Neuronal stem cell (in vitro differentiated cells): ENCODE measurements at regions not wholly inside any gene's neighbourhood (a gene's known extent, or its start where the extent isn't known, plus 50 kb on each side); places are given as distances from the start of the nearest gene placed in this dataset.

ENCODE experiments used
- DNase-seq: peaks from one replicate; pipeline ENCODE4 v3.0.0-alpha.2; 2013; ENCODE audit warnings: low spot score
- H2AFZ ChIP-seq: one replicate; pipeline ENCODE4 v1.6.1; 2013; ENCODE audit warnings: mild to moderate bottlenecking, low read length, inconsistent platforms
- H2AK5ac ChIP-seq: 2 replicates; pipeline ENCODE4 v1.6.1; 2013; ENCODE audit warnings: low read depth, mild to moderate bottlenecking, inconsistent platforms, low read length, moderate library complexity, mixed read lengths
- H2BK120ac ChIP-seq: 2 replicates; pipeline ENCODE4 v1.6.1; 2013; ENCODE audit warnings: low read depth, mild to moderate bottlenecking, inconsistent platforms, low read length, moderate library complexity, mixed read lengths
- H2BK12ac ChIP-seq: one replicate; pipeline ENCODE4 v1.6.1; 2013; ENCODE audit warnings: low read length, inconsistent platforms
- H2BK15ac ChIP-seq: 2 replicates; pipeline ENCODE4 v1.6.1; 2013; ENCODE audit warnings: mild to moderate bottlenecking, low read length, inconsistent platforms, mixed read lengths
- H2BK5ac ChIP-seq: one replicate; pipeline ENCODE4 v1.6.1; 2013; ENCODE audit warnings: inconsistent platforms, mild to moderate bottlenecking, low read length, moderate library complexity
- H3K14ac ChIP-seq: one replicate; pipeline ENCODE4 v1.6.1; 2013; ENCODE audit warnings: low read length, inconsistent platforms
- H3K18ac ChIP-seq: 2 replicates; pipeline ENCODE4 v1.6.1; 2013; ENCODE audit warnings: low read length, inconsistent platforms
- H3K23ac ChIP-seq: 2 replicates; pipeline ENCODE4 v1.6.1; 2013; ENCODE audit warnings: low read depth, mild to moderate bottlenecking, mixed read lengths, low read length, inconsistent platforms; ENCODE audit not compliant: poor library complexity
- H3K27ac ChIP-seq: replicated peaks from 3 replicates; pipeline ENCODE4 v1.5.1; 2013; ENCODE audit warnings: low read length, inconsistent platforms
- H3K27me3 ChIP-seq, 3 experiments: 2 replicates each; pipeline ENCODE4 v1.6.1; 2013; ENCODE audit warnings: low read length in 3 of 3, mild to moderate bottlenecking in 2 of 3, inconsistent platforms in 1 of 3, low read depth in 1 of 3, mixed read lengths in 1 of 3, moderate library complexity in 1 of 3; ENCODE audit not compliant: control insufficient read depth in 3 of 3, insufficient read depth in 3 of 3
- H3K36me3 ChIP-seq, 2 donors: replicated peaks in 1 of 2; 2 replicates each; pipeline ENCODE4 v1.6.1; 2013; ENCODE audit warnings: low read length in 2 of 2; ENCODE audit not compliant: control insufficient read depth in 2 of 2, insufficient read depth in 2 of 2
- H3K4ac ChIP-seq: 2 replicates; pipeline ENCODE4 v1.6.1; 2013; ENCODE audit warnings: inconsistent platforms, mild to moderate bottlenecking, low read length, moderate library complexity
- H3K4me1 ChIP-seq, 2 donors: 1 replicate in 1 of 2; 2 replicates in 1 of 2; pipeline ENCODE4 v1.6.1; 2013; ENCODE audit warnings: low read length in 2 of 2, low read depth in 1 of 2; ENCODE audit not compliant: control insufficient read depth in 2 of 2, insufficient read depth in 1 of 2
- H3K4me2 ChIP-seq: one replicate; pipeline ENCODE4 v1.6.1; 2013; ENCODE audit warnings: mild to moderate bottlenecking, low read length, inconsistent platforms; ENCODE audit not compliant: insufficient read depth, poor library complexity, severe bottlenecking
- H3K4me3 ChIP-seq, 2 donors: 2 replicates each; pipeline ENCODE4 v1.5.1; 2013; ENCODE audit warnings: low read length in 2 of 2, mild to moderate bottlenecking in 2 of 2, inconsistent platforms in 1 of 2, moderate library complexity in 1 of 2
- H3K79me1 ChIP-seq: one replicate; pipeline ENCODE4 v1.6.1; 2013; ENCODE audit warnings: low read depth, mild to moderate bottlenecking, inconsistent platforms, low read length, moderate library complexity
- H3K9ac ChIP-seq: one replicate; pipeline ENCODE4 v1.6.1; 2013; ENCODE audit warnings: mild to moderate bottlenecking, low read depth, low read length, inconsistent platforms; ENCODE audit not compliant: poor library complexity
- H3K9me3 ChIP-seq, 2 donors: replicated peaks in 1 of 2; 2 replicates each; pipeline versions ENCODE3 to v1.6.1; 2013; ENCODE audit warnings: low read length in 2 of 2, mild to moderate bottlenecking in 2 of 2, inconsistent platforms in 1 of 2, low read depth in 1 of 2, mixed read lengths in 1 of 2, moderate library complexity in 1 of 2; ENCODE audit not compliant: control insufficient read depth in 2 of 2, insufficient read depth in 1 of 2
- H4K8ac ChIP-seq: one replicate; pipeline ENCODE4 v1.6.1; 2013; ENCODE audit warnings: low read depth, mild to moderate bottlenecking, inconsistent platforms, low read length, moderate library complexity
- H4K91ac ChIP-seq: one replicate; pipeline ENCODE4 v1.6.1; 2013; ENCODE audit warnings: low read length, low read depth, mild to moderate bottlenecking, inconsistent platforms; ENCODE audit not compliant: poor library complexity
- WGBS, 2 donors: extraction: QIAGEN DNeasy Blood & Tissue Kit; methylation state at CpG; one replicate each; pipeline ENCODE4 v1.1.7; 2013; ENCODE audit warnings: missing lambda C conversion rate in 2 of 2, mixed read lengths in 1 of 2; ENCODE audit not compliant: insufficient read length in 2 of 2, insufficient replicate concordance in 1 of 2; ENCODE audit errors: extremely low coverage in 2 of 2; 5-methylcytosine and 5-hydroxymethylcytosine counted together

- Histone ChIP-seq H4K8ac (no peak overlapping the region), H4K91ac (no peak overlapping the region), H2BK12ac (no peak overlapping the region), H2AK5ac (no peak overlapping the region), H3K4ac (no peak overlapping the region), H2BK15ac (no peak overlapping the region), H2AFZ (no peak overlapping the region), H3K79me1 (no peaks in the 10 kb centered on the region), H2BK120ac (no peak overlapping the region), H3K4me1 (no peaks in the 10 kb centered on the region), H2BK5ac (no peak overlapping the region), H3K27ac (no peak overlapping the region), H3K27me3 (no peaks in the 10 kb centered on the region), H3K9ac (no peak overlapping the region), H3K23ac (no peak overlapping the region), H3K18ac (no peak overlapping the region), H3K4me2 (no peak overlapping the region), H3K36me3 (no peaks in the 10 kb centered on the region), H3K14ac (no peak overlapping the region), H3K9me3 (no peaks in the 10 kb centered on the region), H3K4me3 (no peak overlapping the region)
- no peak for DNase-seq
These were observed 445.4 kb upstream of the RGMB start for GRCh38 chr5:98328015-98328414.

GRCh38 chr5:98330871-98331270 lies 442.6 kb upstream of the RGMB start:
- H2BK120ac ChIP-seq = no peak overlapping the region
- no peak overlapping the region for H3K18ac ChIP-seq
- H2BK15ac ChIP-seq = no peak overlapping the region
- no peak overlapping the region for H3K4me2 ChIP-seq
- H3K9ac ChIP-seq = no peak overlapping the region
- H4K91ac ChIP-seq = no peak overlapping the region
- H3K4me1 ChIP-seq = no peaks in the 10 kb centered on the region
- no peak overlapping the region for H3K4me3 ChIP-seq
- H2AK5ac ChIP-seq = no peak overlapping the region
- H3K14ac ChIP-seq = no peak overlapping the region
- H3K4ac ChIP-seq = no peak overlapping the region
- no peak overlapping the region for H2BK5ac ChIP-seq
- WGBS, 2 donors = no CpG with 5 or more reads among the region's 1 CpG
- no peak overlapping the region for H2BK12ac ChIP-seq
- no peak overlapping the region for H3K23ac ChIP-seq
- H3K79me1 ChIP-seq = no peaks in the 10 kb centered on the region
- H3K36me3 ChIP-seq = no peaks in the 10 kb centered on the region
- no peaks in the 10 kb centered on the region for H3K27me3 ChIP-seq
- H3K9me3 ChIP-seq = peaks cover 0 to 3% of the 10 kb centered on the region in 2 donors
- no peak for DNase-seq
- H3K27ac ChIP-seq = no peak overlapping the region
- H2AFZ ChIP-seq = no peak overlapping the region
- H4K8ac ChIP-seq = no peak overlapping the region

DNA sequence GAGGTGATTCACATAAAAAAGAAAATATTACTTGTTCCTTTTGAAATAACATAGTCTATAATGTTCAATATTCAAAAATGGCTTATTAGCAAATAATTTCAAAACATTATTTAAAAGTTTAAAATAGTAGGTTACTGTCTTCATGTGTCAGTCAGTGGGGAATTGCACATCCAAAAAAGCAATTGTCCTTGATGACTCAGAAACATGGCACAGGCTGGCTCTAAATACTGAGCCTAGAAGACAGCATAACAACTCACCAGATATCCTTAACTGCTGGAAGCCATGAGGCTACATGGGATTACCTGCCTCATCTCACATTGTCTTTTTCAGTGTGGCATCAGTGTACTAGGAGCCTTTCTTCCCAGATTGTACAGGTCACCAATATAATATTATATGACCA lies 439.5 kb upstream of the RGMB start:
- Histone ChIP-seq H2BK120ac (no peak overlapping the region), H2BK12ac (no peak overlapping the region), H3K27me3 (no peaks in the 10 kb centered on the region), H3K4me2 (no peak overlapping the region), H2AK5ac (no peak overlapping the region), H4K8ac (no peak overlapping the region), H2BK5ac (no peak overlapping the region), H3K4me3 (no peak overlapping the region), H4K91ac (no peak overlapping the region), H3K4me1 (no peaks in the 10 kb centered on the region), H3K18ac (no peak overlapping the region), H3K79me1 (no peaks in the 10 kb centered on the region), H3K9ac (no peak overlapping the region), H3K36me3 (no peaks in the 10 kb centered on the region), H3K27ac (no peak overlapping the region), H2BK15ac (no peak overlapping the region), H3K23ac (no peak overlapping the region), H2AFZ (no peak overlapping the region), H3K14ac (no peak overlapping the region), H3K9me3 (peaks cover 3 to 4% of the 10 kb centered on the region in 2 donors), H3K4ac (no peak overlapping the region)
- DNase-seq = no peak

- Histone ChIP-seq H2BK15ac (no peak overlapping the region), H3K27me3 (no peaks in the 10 kb centered on the region), H3K4me3 (no peak overlapping the region), H3K23ac (no peak overlapping the region), H3K4me1 (no peaks in the 10 kb centered on the region), H4K91ac (no peak overlapping the region), H3K79me1 (no peaks in the 10 kb centered on the region), H3K9me3 (peaks cover 5 to 10% of the 10 kb centered on the region in 2 donors), H3K14ac (no peak overlapping the region), H2BK5ac (no peak overlapping the region), H2AFZ (no peak overlapping the region), H3K4me2 (no peak overlapping the region), H3K4ac (no peak overlapping the region), H3K36me3 (no peaks in the 10 kb centered on the region), H2BK120ac (no peak overlapping the region), H4K8ac (no peak overlapping the region), H2AK5ac (no peak overlapping the region), H2BK12ac (no peak overlapping the region), H3K9ac (no peak overlapping the region), H3K18ac (no peak overlapping the region), H3K27ac (no peak overlapping the region)
- no peak for DNase-seq
- no CpG with 5 or more reads among the region's 6 CpGs for WGBS, 2 donors
These were observed 438.5 kb upstream of the RGMB start for GRCh38 chr5:98334946-98335345.
